ENCODE measurements at regions not wholly inside any gene's neighbourhood (a gene's known extent, or its start where the extent isn't known, plus 50 kb on each side); places are given as distances from the start of the nearest gene placed in this dataset.

GRCh38 chr7:155218276-155219153, 79.2 kb upstream of the INSIG1 start:
- Mint-ChIP-seq H3K36me3 (ENCODE audit: insufficient read depth) (no peaks in the 10 kb centered on the region), H3K9me3 (no peaks in the 10 kb centered on the region), H3K4me1 (ENCODE audit: low read depth in 2 of 2) (peaks cover 0 to 2% of the 10 kb centered on the region in 2 donors), H3K4me3 (no peak overlapping the region), H3K27ac (no peak overlapping the region), H3K27me3 (peaks cover 42 to 63% of the 10 kb centered on the region in 2 donors)
- ATAC-seq (replicated peaks) = no peak
- no peak for DNase-seq

DNA sequence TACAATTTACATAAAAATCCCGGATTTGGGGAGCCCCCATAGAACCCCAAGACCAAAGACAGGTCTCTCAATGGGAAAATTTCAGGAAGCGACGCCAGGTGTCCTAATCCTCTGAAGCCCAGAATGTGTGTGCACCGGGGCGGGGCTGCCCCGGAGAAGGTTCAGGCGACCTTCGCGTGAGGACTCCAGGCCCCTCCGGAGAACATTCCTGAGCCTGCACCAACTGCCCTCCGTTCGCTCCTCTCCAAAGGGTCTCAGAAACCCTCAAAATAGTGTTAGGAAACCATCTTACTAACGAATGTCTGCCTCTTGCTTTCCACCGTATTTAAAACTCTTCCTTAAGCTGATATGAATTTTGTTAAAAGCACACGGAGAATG, 78.5 kb upstream of the INSIG1 start:
- ATAC-seq (replicated peaks) (no peak), DNase-seq (no peak)
- Mint-ChIP-seq H3K27ac (no peak overlapping the region), H3K9me3 (no peaks in the 10 kb centered on the region), H3K4me3 (no peak overlapping the region), H3K36me3 (ENCODE audit: insufficient read depth) (no peaks in the 10 kb centered on the region), H3K4me1 (ENCODE audit: low read depth in 2 of 2) (peaks cover 0 to 2% of the 10 kb centered on the region in 2 donors), H3K27me3 (peaks cover 42 to 57% of the 10 kb centered on the region in 2 donors)

GRCh38 chr7:155219947-155220769, 77.5 kb upstream of the INSIG1 start:
- Mint-ChIP-seq H3K27ac (no peak overlapping the region), H3K36me3 (ENCODE audit: insufficient read depth) (no peaks in the 10 kb centered on the region), H3K4me1 (ENCODE audit: low read depth in 2 of 2) (peaks cover 0 to 2% of the 10 kb centered on the region in 2 donors), H3K27me3 (peaks cover 33 to 49% of the 10 kb centered on the region in 2 donors), H3K4me3 (no peak overlapping the region), H3K9me3 (no peaks in the 10 kb centered on the region)
- DNase-seq (no peak), ATAC-seq (replicated peaks) (no peak)

GRCh38 chr7:155220903-155221302, 76.8 kb upstream of the INSIG1 start:
- ATAC-seq (replicated peaks) (no peak), DNase-seq (no peak)
- Mint-ChIP-seq H3K9me3 (no peaks in the 10 kb centered on the region), H3K27ac (no peak overlapping the region), H3K36me3 (ENCODE audit: insufficient read depth) (no peaks in the 10 kb centered on the region), H3K27me3 (peaks cover 36 to 50% of the 10 kb centered on the region in 2 donors), H3K4me1 (ENCODE audit: low read depth in 2 of 2) (peaks cover 0 to 1% of the 10 kb centered on the region in 2 donors), H3K4me3 (no peak overlapping the region)

DNA sequence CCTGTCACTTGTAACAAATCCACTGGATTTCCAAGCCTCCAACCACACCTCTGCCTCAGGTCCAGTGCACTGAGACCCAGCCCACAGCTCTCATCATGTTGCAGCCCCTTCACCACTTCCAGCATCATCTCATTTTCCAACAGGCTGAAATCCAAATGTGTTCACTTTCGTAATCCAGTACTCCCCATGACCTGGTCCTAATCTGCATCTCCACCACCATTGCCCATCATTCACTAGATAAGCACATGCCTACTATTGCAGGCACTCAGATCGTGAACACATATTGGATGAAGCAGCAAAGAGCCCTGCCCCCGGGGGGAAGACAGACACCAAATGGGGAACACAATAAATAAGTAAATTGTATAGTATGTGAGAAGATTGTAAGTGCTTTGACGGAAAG, 76.1 kb upstream of the INSIG1 start:
- Mint-ChIP-seq H3K27ac (no peak overlapping the region), H3K36me3 (ENCODE audit: insufficient read depth) (no peaks in the 10 kb centered on the region), H3K9me3 (no peaks in the 10 kb centered on the region), H3K4me1 (ENCODE audit: low read depth in 2 of 2) (no peaks in the 10 kb centered on the region), H3K4me3 (no peak overlapping the region), H3K27me3 (peaks cover 33 to 50% of the 10 kb centered on the region in 2 donors)
- ATAC-seq (replicated peaks) (no peak), DNase-seq (no peak)

- DNase-seq (no peak), ATAC-seq (replicated peaks) (no peak)
- H3K27ac Mint-ChIP-seq = no peak overlapping the region
- peaks cover 0 to under 1% of the 10 kb centered on the region in 2 donors for H3K4me1 Mint-ChIP-seq (ENCODE audit: low read depth in 2 of 2)
- peaks cover 29 to 52% of the 10 kb centered on the region in 2 donors for H3K27me3 Mint-ChIP-seq
- no peaks in the 10 kb centered on the region for H3K9me3 Mint-ChIP-seq
- no peaks in the 10 kb centered on the region for H3K36me3 Mint-ChIP-seq (ENCODE audit: insufficient read depth)
- no peak overlapping the region for H3K4me3 Mint-ChIP-seq
Observed at GRCh38 chr7:155222061-155222460, 75.6 kb upstream of the INSIG1 start.

- peaks cover 29 to 57% of the 10 kb centered on the region in 2 donors for H3K27me3 Mint-ChIP-seq
- no peak overlapping the region for H3K4me3 Mint-ChIP-seq
- no peaks in the 10 kb centered on the region for H3K9me3 Mint-ChIP-seq
- DNase-seq (no peak), ATAC-seq (replicated peaks) (no peak)
- no peaks in the 10 kb centered on the region for H3K36me3 Mint-ChIP-seq (ENCODE audit: insufficient read depth)
- H3K27ac Mint-ChIP-seq = no peak overlapping the region
- peaks cover 0 to 2% of the 10 kb centered on the region in 2 donors for H3K4me1 Mint-ChIP-seq (ENCODE audit: low read depth in 2 of 2)
Observed at GRCh38 chr7:155222573-155222972, 75.1 kb upstream of the INSIG1 start.

DNA sequence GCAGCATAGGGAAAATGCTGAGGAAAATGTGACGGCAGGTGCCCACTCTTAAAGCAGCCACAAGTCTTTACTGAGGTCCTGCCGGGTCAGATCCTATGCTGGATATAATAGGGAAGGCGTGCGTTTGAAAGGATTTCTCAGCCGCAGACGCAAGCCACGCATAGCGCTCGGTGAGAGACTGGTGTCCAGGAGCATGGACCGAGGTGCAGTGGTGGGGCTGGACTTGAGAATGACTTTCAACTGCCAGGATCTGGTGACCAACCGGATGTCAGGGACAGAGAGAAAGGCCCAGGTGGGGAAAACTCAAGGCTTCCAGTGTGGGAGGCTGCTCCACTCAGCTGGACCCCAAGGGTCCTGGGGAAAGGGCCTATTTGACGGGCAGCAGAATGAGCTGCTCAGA, 74.7 kb upstream of the INSIG1 start:
- Mint-ChIP-seq H3K27me3 (peaks cover 33 to 61% of the 10 kb centered on the region in 2 donors), H3K4me1 (ENCODE audit: low read depth in 2 of 2) (peaks cover 0 to 2% of the 10 kb centered on the region in 2 donors), H3K9me3 (no peaks in the 10 kb centered on the region), H3K27ac (no peak overlapping the region), H3K4me3 (no peak overlapping the region), H3K36me3 (ENCODE audit: insufficient read depth) (no peaks in the 10 kb centered on the region)
- DNase-seq (no peak), ATAC-seq (replicated peaks) (no peak)

DNA sequence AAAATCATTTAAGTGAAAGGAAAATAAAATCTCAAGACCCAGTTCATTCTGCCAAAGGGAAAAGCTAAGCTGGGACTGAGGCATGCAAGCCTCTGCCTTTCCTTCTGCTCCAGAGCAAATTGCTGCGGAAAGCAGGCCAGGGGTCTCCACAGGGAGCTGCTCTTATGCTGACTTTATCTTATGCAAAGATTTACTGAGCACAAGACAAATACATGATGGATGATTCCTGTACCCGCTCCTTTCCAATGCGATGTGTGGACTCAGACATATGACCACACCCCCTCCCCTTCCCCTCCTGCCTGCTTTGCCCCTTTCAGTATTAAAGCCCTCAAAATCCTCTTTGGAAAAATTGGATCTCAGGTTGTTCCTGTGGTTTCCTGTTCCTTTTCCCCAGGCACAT, 74.2 kb upstream of the INSIG1 start:
- DNase-seq = no peak
- Mint-ChIP-seq H3K4me3 (no peak overlapping the region), H3K27ac (no peak overlapping the region), H3K27me3 (peaks cover 33 to 61% of the 10 kb centered on the region in 2 donors), H3K9me3 (no peaks in the 10 kb centered on the region), H3K36me3 (ENCODE audit: insufficient read depth) (no peaks in the 10 kb centered on the region), H3K4me1 (ENCODE audit: low read depth in 2 of 2) (peaks cover 0 to 2% of the 10 kb centered on the region in 2 donors)
- ATAC-seq (replicated peaks) = no peak

- peaks cover 27 to 55% of the 10 kb centered on the region in 2 donors for H3K27me3 Mint-ChIP-seq
- peaks cover 0 to 2% of the 10 kb centered on the region in 2 donors for H3K4me1 Mint-ChIP-seq (ENCODE audit: low read depth in 2 of 2)
- H3K4me3 Mint-ChIP-seq = no peak overlapping the region
- no peak overlapping the region for H3K27ac Mint-ChIP-seq
- no peaks in the 10 kb centered on the region for H3K36me3 Mint-ChIP-seq (ENCODE audit: insufficient read depth)
- no peak for DNase-seq
- H3K9me3 Mint-ChIP-seq = no peaks in the 10 kb centered on the region
- ATAC-seq (replicated peaks) = no peak
Observed at GRCh38 chr7:155224116-155224811, 73.4 kb upstream of the INSIG1 start.

DNA sequence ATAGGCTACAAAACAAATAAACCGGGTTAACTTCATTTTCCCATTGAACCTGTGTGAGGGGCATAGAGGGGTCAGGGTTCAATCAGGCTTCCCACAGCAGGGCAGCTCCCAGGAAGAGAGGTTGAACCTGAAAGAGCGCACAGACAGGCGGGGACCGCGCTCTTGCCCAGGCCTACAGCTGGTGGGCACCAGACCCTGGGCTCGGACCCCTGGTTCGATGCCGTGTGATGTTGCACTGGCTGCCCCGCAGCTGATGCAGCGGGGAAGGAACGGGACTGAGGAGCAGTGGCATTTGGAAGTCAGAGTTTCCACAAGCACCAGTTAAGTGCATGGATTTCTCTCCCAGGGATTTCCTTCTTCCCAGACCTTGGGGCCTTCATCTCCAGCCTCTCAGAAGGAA, 72.6 kb upstream of the INSIG1 start:
- Mint-ChIP-seq H3K4me3 (no peak overlapping the region), H3K27ac (no peak overlapping the region), H3K4me1 (ENCODE audit: low read depth in 2 of 2) (peaks cover 0 to 2% of the 10 kb centered on the region in 2 donors), H3K36me3 (ENCODE audit: insufficient read depth) (no peaks in the 10 kb centered on the region), H3K27me3 (peaks cover 24 to 49% of the 10 kb centered on the region in 2 donors), H3K9me3 (no peaks in the 10 kb centered on the region)
- no peak for DNase-seq
- ATAC-seq (replicated peaks) = no peak

DNA sequence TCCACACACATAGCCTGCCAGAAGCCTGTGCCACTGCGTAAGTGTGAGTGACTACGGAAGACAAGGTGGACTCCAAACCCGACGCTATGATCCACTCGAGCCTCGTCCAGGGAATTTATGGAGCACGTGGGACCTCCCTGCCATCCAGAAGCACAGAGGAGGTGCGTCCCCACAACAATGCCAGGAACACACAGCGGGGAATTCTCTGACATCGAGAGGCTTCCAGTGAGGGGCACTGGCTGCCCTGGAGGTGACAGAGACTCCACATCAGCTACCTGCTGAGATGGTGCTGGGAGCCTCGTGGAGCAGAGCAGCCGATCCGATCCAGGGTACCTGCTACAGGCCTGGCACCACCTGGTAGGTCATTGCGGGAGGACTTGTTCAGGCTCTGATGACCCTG, 72.2 kb upstream of the INSIG1 start:
- peaks cover 0 to 2% of the 10 kb centered on the region in 2 donors for H3K4me1 Mint-ChIP-seq (ENCODE audit: low read depth in 2 of 2)
- ATAC-seq (replicated peaks) (no peak), DNase-seq (no peak)
- H3K9me3 Mint-ChIP-seq = no peaks in the 10 kb centered on the region
- peaks cover 24 to 49% of the 10 kb centered on the region in 2 donors for H3K27me3 Mint-ChIP-seq
- H3K4me3 Mint-ChIP-seq = no peak overlapping the region
- H3K27ac Mint-ChIP-seq = no peak overlapping the region
- no peaks in the 10 kb centered on the region for H3K36me3 Mint-ChIP-seq (ENCODE audit: insufficient read depth)

DNA sequence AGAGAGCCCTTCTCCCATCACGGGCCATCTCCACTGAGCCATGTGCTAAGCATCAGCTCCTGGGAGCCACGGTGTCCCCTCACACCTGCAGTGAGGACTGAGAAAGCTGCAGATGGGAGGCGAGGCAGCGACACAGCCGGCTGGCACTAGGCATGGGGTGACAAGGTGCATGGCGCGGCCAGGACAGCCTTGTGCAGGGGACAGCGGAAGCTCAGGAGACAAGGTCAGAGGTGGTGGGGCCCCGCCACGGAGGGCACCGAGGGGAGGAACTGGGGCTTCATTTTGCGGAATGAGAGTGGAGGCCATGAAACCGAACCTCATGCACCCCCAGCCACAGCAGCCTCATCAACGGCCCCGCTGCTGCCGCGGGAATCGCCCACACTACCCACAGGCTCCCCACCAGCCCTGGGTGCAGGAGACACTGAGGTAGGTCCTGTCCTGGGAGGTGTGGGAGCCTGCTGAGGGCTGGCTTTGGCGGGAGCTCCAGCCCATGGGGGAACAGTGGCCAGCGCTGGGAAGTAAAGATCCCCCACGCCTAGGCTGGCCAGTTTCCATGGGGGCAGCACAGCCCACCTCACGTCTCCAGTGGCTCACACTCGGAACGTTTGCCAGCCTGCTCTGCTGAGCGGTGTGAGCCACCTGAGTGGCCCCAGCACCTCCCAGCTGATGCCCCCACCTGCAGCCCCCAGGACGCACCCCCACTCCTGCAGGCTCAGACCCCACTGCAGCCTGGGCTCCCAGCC, 71.2 kb upstream of the INSIG1 start:
- peaks cover 24 to 44% of the 10 kb centered on the region in 2 donors for H3K27me3 Mint-ChIP-seq
- H3K36me3 Mint-ChIP-seq (ENCODE audit: insufficient read depth) = no peaks in the 10 kb centered on the region
- no peaks in the 10 kb centered on the region for H3K9me3 Mint-ChIP-seq
- DNase-seq = no peak
- no peak overlapping the region for H3K4me3 Mint-ChIP-seq
- ATAC-seq (replicated peaks) = no peak
- no peak overlapping the region for H3K27ac Mint-ChIP-seq
- peaks cover 0 to 2% of the 10 kb centered on the region in 2 donors for H3K4me1 Mint-ChIP-seq (ENCODE audit: low read depth in 2 of 2)
